PC-3 (cell line): ENCODE measurements at regions not wholly inside any gene's neighbourhood (a gene's known extent, or its start where the extent isn't known, plus 50 kb on each side); places are given as distances from the start of the nearest gene placed in this dataset.
A peak's percentile ranks its signal among the peaks of the same experiment; 100 is the strongest.

Experiments
- ATAC-seq: fragments of 200-7000 bp; cut with Tn5 transposase; 2 replicates; pipeline ENCODE4 v1.9.1; 2020; ENCODE audit warnings: mild to moderate bottlenecking, moderate library complexity
- BruUV-seq: library from RNA; stranded (reverse); fragments of 400-500 nt; replicated peaks from 2 replicates; lab custom pipeline; 2021; lab: Mats Ljungman, UMichigan
- CTCF ChIA-PET: fragments of 300-600 bp; sonication (Branson Sonifier 250); formaldehyde crosslinking; loops from one replicate; lab custom pipeline; 2022; ENCODE audit warnings: antibody characterized with exemption; lab: Charles Lee
- POLR2A ChIA-PET: fragments of 300-600 bp; sonication (Branson Sonifier 250); formaldehyde crosslinking; loops from one replicate; lab custom pipeline; 2022; ENCODE audit warnings: antibody characterized with exemption; ENCODE audit not compliant: unreplicated experiment; lab: Charles Lee
- DNase-seq: peaks from one replicate; pipeline ENCODE4 v3.0.0-alpha.2; 2015
- H2AFZ ChIP-seq: fragments of 300-600 bp; sonication (generic); 2 replicates; pipeline ENCODE4 v1.6.0; 2016; ENCODE audit warnings: antibody characterized with exemption, low read length
- H3F3A ChIP-seq: fragments of 300-600 bp; sonication (generic); one replicate; pipeline ENCODE4 v1.6.0; 2017; ENCODE audit warnings: antibody characterized with exemption, low read length, control low read depth, mild to moderate bottlenecking; ENCODE audit not compliant: unreplicated experiment
- H3K27ac ChIP-seq: fragments of 300-600 bp; sonication (generic); 2 replicates; pipeline ENCODE4 v1.5.1; 2016; ENCODE audit warnings: mild to moderate bottlenecking, low read length
- H3K27me3 ChIP-seq: fragments of 300-600 bp; sonication (generic); 2 replicates; pipeline ENCODE4 v1.6.1; 2016; ENCODE audit warnings: low read length, mixed read lengths
- H3K36me3 ChIP-seq: fragments of 300-600 bp; sonication (generic); 2 replicates; pipeline ENCODE4 v1.6.1; 2016; ENCODE audit warnings: low read depth, mixed run types, low read length, mixed read lengths
- H3K4me1 ChIP-seq: fragments of 300-600 bp; sonication (generic); 2 replicates; pipeline ENCODE4 v1.5.1; 2016; ENCODE audit warnings: low read length; ENCODE audit not compliant: insufficient read depth
- H3K4me2 ChIP-seq: fragments of 300-600 bp; sonication (generic); 2 replicates; pipeline ENCODE4 v1.6.0; 2016; ENCODE audit warnings: low read length
- H3K4me3 ChIP-seq: fragments of 300-600 bp; sonication (generic); 2 replicates; pipeline ENCODE4 v1.5.1; 2016; ENCODE audit warnings: mild to moderate bottlenecking, low read length, mixed read lengths
- H3K79me2 ChIP-seq: fragments of 300-600 bp; sonication (generic); 2 replicates; pipeline ENCODE4 v1.6.1; 2017; ENCODE audit warnings: low read length, mixed read lengths
- H3K9ac ChIP-seq: fragments of 300-600 bp; sonication (generic); 2 replicates; pipeline ENCODE4 v1.6.0; 2016; ENCODE audit warnings: mild to moderate bottlenecking, low read length
- H3K9me2 ChIP-seq: fragments of 300-600 bp; sonication (generic); replicated peaks from 2 replicates; pipeline ENCODE4 v1.6.1; 2016; ENCODE audit warnings: mixed run types, low read length, mixed read lengths
- H3K9me3 ChIP-seq: fragments of 300-600 bp; sonication (generic); 2 replicates; pipeline ENCODE4 v1.6.1; 2016; ENCODE audit warnings: low read length, mixed read lengths
- H4K20me1 ChIP-seq: fragments of 300-600 bp; sonication (generic); 2 replicates; pipeline ENCODE4 v1.6.1; 2016; ENCODE audit warnings: low read length, mixed read lengths
- CTCF ChIP-seq: fragments of 300-600 bp; sonication (generic); conservative IDR thresholded peaks from 2 replicates; pipeline ENCODE4 v1.5.1; 2017; ENCODE audit warnings: antibody characterized with exemption, low read depth, mild to moderate bottlenecking, low read length
- EZH2 ChIP-seq: fragments of 300-600 bp; sonication (generic); IDR thresholded peaks from one replicate; pipeline ENCODE4 v1.6.1; 2017; ENCODE audit warnings: antibody characterized with exemption, mild to moderate bottlenecking, low read length; ENCODE audit not compliant: unreplicated experiment
- EZH2phosphoT487 ChIP-seq: fragments of 300-600 bp; sonication (generic); IDR thresholded peaks from 2 replicates; pipeline ENCODE4 v1.6.1; 2018; ENCODE audit warnings: mild to moderate bottlenecking, antibody characterized with exemption, low read length, borderline replicate concordance
- intact Hi-C: fragments of 100-400 bp; cut with micrococcal nuclease; formaldehyde crosslinking; loops from 2 replicates; pipeline ENCODE4 v1.9.0; 2023

GRCh38 chr7:9836671-9837070 lies 1137.0 kb upstream of the PHF14 start:
- Histone ChIP-seq H3K4me3 (no peak overlapping the region), H3K36me3 (no peaks in the 10 kb centered on the region), H3K27me3 (no peaks in the 10 kb centered on the region), H3K4me2 (no peak overlapping the region), H3F3A (no peaks in the 10 kb centered on the region), H3K27ac (no peak overlapping the region), H2AFZ (no peak overlapping the region), H3K4me1 (no peaks in the 10 kb centered on the region), H3K9ac (no peak overlapping the region), H3K9me3 (0 out of 2 replicates have a peak, but pooled peaks cover 6% of the 10 kb centered on the region), H3K9me2 (no peaks in the 10 kb centered on the region), H3K79me2 (no peaks in the 10 kb centered on the region), H4K20me1 (no peaks in the 10 kb centered on the region)
- intact Hi-C loops: no loop called here
- TF ChIP-seq EZH2phosphoT487: no peak
- TF ChIP-seq CTCF: no peak
- no peak for TF ChIP-seq EZH2
- CTCF ChIA-PET: no interaction called here
- POLR2A ChIA-PET: no interaction called here
- ATAC-seq (peak; percentile 42; the same call in 1 of the 2 replicates), DNase-seq (no peak)
- no TSS peak for BruUV-seq

GRCh38 chr7:9842301-9842700 lies 1131.4 kb upstream of the PHF14 start:
- no peaks in the 10 kb centered on the region for H3K4me1 ChIP-seq
- H3K27ac ChIP-seq: no peak overlapping the region
- H3K4me3 ChIP-seq: no peak overlapping the region
- H3K79me2 ChIP-seq: no peaks in the 10 kb centered on the region
- H3K9me2 ChIP-seq: no peaks in the 10 kb centered on the region
- no peaks in the 10 kb centered on the region for H3K36me3 ChIP-seq
- H2AFZ ChIP-seq: no peak overlapping the region
- TF ChIP-seq EZH2phosphoT487 (no peak), CTCF (no peak), EZH2 (no peak)
- CTCF ChIA-PET: no interaction called here
- no TSS peak for BruUV-seq
- no peaks in the 10 kb centered on the region for H3F3A ChIP-seq
- ATAC-seq (no peak), DNase-seq (no peak)
- no peak overlapping the region for H3K4me2 ChIP-seq
- no peaks in the 10 kb centered on the region for H3K9me3 ChIP-seq
- no peak overlapping the region for H3K9ac ChIP-seq
- POLR2A ChIA-PET: no interaction called here
- intact Hi-C loops: no loop called here
- no peaks in the 10 kb centered on the region for H4K20me1 ChIP-seq
- no peaks in the 10 kb centered on the region for H3K27me3 ChIP-seq

GRCh38 chr7:9846902-9847301 lies 1126.8 kb upstream of the PHF14 start:
- no peaks in the 10 kb centered on the region for H3K9me2 ChIP-seq
- no peaks in the 10 kb centered on the region for H3K4me1 ChIP-seq

More at GRCh38 chr7:9846902-9847301, 1126.8 kb upstream of the PHF14 start:
- Histone ChIP-seq H3K79me2 (no peaks in the 10 kb centered on the region), H4K20me1 (no peaks in the 10 kb centered on the region), H3F3A (no peaks in the 10 kb centered on the region), H3K9ac (no peak overlapping the region), H3K36me3 (no peaks in the 10 kb centered on the region), H3K27ac (no peak overlapping the region), H2AFZ (no peak overlapping the region), H3K27me3 (no peaks in the 10 kb centered on the region), H3K9me3 (no peaks in the 10 kb centered on the region), H3K4me2 (no peak overlapping the region), H3K4me3 (no peak overlapping the region)
- BruUV-seq: no TSS peak
- POLR2A ChIA-PET: no interaction called here
- TF ChIP-seq EZH2phosphoT487 (no peak), CTCF (no peak), EZH2 (no peak)
- ATAC-seq (no peak), DNase-seq (no peak)
- CTCF ChIA-PET: no interaction called here
- intact Hi-C loops: no loop called here
